Glutamatergic neuron (in vitro differentiated cells): ENCODE measurements at regions not wholly inside any gene's neighbourhood (a gene's known extent, or its start where the extent isn't known, plus 50 kb on each side); places are given as distances from the start of the nearest gene placed in this dataset.

Source experiments
- DNase-seq: peaks from one replicate; pipeline ENCODE4 v3.0.0; 2022
- H3K27ac Mint-ChIP-seq: one replicate; pipeline ENCODE4 v1.8.0; 2020; ENCODE audit warnings: mild to moderate bottlenecking, mixed read lengths, inconsistent platforms; ENCODE audit not compliant: unreplicated experiment
- H3K27me3 Mint-ChIP-seq: one replicate; pipeline ENCODE4 v1.8.0; 2020; ENCODE audit warnings: mild to moderate bottlenecking, moderate library complexity, mixed read lengths, inconsistent platforms; ENCODE audit not compliant: unreplicated experiment
- H3K36me3 Mint-ChIP-seq: one replicate; pipeline ENCODE4 v1.8.0; 2020; ENCODE audit warnings: mild to moderate bottlenecking, mixed read lengths, inconsistent platforms; ENCODE audit not compliant: unreplicated experiment
- H3K4me1 Mint-ChIP-seq: one replicate; pipeline ENCODE4 v1.8.0; 2020; ENCODE audit warnings: mild to moderate bottlenecking, low read depth, mixed read lengths, inconsistent platforms; ENCODE audit not compliant: unreplicated experiment
- H3K4me3 Mint-ChIP-seq: one replicate; pipeline ENCODE4 v1.8.0; 2020; ENCODE audit warnings: mild to moderate bottlenecking, mixed read lengths, inconsistent platforms; ENCODE audit not compliant: unreplicated experiment
- H3K9me3 Mint-ChIP-seq: one replicate; pipeline ENCODE4 v1.8.0; 2020; ENCODE audit warnings: mild to moderate bottlenecking, moderate library complexity, mixed read lengths, inconsistent platforms; ENCODE audit not compliant: unreplicated experiment
- CTCF ChIP-seq: fragments of 200-600 bp; sonication (generic); IDR thresholded peaks from one replicate; pipeline ENCODE4 v1.5.0; 2021; ENCODE audit not compliant: partially characterized antibody, unreplicated experiment

- Mint-ChIP-seq H3K9me3 (no peaks in the 10 kb centered on the region), H3K27ac (no peak overlapping the region), H3K36me3 (no peaks in the 10 kb centered on the region), H3K4me1 (no peaks in the 10 kb centered on the region), H3K4me3 (no peak overlapping the region), H3K27me3 (no peaks in the 10 kb centered on the region)
- no peak for TF ChIP-seq CTCF
- DNase-seq: no peak
These were observed 277.0 kb upstream of the TBX18 start for GRCh38 chr6:85041376-85041775.

DNA sequence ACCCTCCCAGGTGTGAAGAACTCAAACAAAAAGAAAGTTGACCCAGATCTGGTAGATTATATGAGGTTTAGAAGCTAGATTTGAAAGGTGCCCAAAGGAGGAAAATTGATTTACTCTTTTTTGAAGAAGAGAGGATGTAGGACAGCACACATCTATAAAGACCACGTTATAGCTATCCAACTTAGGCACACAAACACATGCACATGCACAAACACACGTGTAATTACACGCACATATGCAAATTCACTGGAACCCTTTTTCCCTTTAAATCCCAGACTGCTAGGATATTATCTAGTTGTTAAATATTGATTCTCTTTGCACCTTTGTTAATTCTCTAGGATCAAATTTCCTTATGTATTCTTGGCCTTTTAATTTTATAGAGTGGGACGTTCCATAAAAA is 272.8 kb upstream of the TBX18 start:
- Mint-ChIP-seq H3K9me3 (no peaks in the 10 kb centered on the region), H3K4me1 (no peaks in the 10 kb centered on the region), H3K4me3 (no peak overlapping the region), H3K36me3 (peaks cover 7% of the 10 kb centered on the region), H3K27ac (no peak overlapping the region), H3K27me3 (no peaks in the 10 kb centered on the region)
- no peak for TF ChIP-seq CTCF
- no peak for DNase-seq

DNA sequence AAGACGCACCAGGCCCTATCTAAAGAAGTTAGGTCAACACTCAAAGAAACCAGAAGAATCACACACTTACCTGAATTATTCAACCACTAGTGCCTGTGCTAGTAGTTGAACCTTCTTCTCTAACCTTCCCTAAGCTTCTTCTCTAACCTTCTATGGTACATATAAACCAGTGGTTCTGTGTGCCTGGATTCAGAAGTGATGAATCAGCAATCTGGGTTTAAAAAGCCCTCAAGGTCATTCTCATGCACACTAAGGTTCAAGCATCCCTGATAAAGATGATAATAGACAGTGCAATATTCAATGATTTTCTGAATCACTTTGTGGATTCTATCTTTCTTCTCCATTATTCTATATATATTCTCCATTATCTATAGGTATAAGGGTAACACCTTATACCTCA is 271.4 kb upstream of the TBX18 start:
- TF ChIP-seq CTCF: no peak
- Mint-ChIP-seq H3K27me3 (no peaks in the 10 kb centered on the region), H3K36me3 (peaks cover 7% of the 10 kb centered on the region), H3K27ac (no peak overlapping the region), H3K9me3 (no peaks in the 10 kb centered on the region), H3K4me3 (no peak overlapping the region), H3K4me1 (no peaks in the 10 kb centered on the region)
- no peak for DNase-seq

DNA sequence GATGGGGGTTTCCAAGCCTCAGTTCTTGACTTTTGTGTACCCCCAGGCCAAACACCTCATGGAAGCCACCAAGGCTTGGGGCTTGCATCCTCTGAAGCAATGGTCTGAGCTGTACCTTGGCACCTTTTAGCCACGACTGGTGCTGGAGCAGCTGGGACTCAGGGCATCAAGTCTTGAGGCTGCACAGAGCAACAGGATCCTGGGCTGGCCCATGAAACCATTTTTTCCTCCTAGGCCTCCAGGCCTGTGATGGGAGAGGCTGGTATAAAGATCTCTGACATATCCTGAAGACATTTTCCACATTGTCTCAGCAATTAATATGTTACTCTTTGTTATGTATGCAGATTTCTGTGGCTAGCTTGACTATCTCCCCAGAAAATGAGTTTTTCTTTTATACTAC is 269.1 kb upstream of the TBX18 start:
- no peak overlapping the region for H3K4me3 Mint-ChIP-seq
- no peak for TF ChIP-seq CTCF
- peaks cover 7% of the 10 kb centered on the region for H3K36me3 Mint-ChIP-seq
- H3K4me1 Mint-ChIP-seq: no peaks in the 10 kb centered on the region
- H3K27ac Mint-ChIP-seq: no peak overlapping the region
- DNase-seq: no peak
- no peaks in the 10 kb centered on the region for H3K27me3 Mint-ChIP-seq
- H3K9me3 Mint-ChIP-seq: no peaks in the 10 kb centered on the region

DNA sequence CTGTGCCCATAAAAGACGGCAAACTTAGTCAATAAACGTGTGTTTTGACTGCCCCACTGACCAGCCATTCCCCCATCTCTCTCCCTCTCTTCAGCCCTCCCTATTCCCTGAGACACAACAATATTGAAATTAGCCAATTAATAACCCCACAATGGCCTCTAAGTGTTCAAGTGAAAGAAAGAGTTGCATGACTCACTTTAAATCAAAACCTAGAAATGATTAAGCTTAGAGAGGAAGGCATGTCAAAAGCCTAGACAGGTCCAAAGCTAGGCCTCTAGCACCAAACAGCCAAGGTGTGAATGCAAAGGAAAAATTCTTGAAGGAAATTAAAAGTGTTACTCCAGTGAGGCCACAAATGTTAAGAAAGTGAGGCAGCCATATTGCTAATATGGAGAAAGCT is 261.6 kb upstream of the TBX18 start:
- DNase-seq: no peak
- no peaks in the 10 kb centered on the region for H3K9me3 Mint-ChIP-seq
- no peak overlapping the region for H3K4me3 Mint-ChIP-seq
- no peak for TF ChIP-seq CTCF
- H3K27ac Mint-ChIP-seq: no peak overlapping the region
- no peaks in the 10 kb centered on the region for H3K4me1 Mint-ChIP-seq
- peaks cover 2% of the 10 kb centered on the region for H3K27me3 Mint-ChIP-seq
- H3K36me3 Mint-ChIP-seq: no peaks in the 10 kb centered on the region
